ENCODE measurements at regions not wholly inside any gene's neighbourhood (a gene's known extent, or its start where the extent isn't known, plus 50 kb on each side); places are given as distances from the start of the nearest gene placed in this dataset.

- DNase-seq (ENCODE audit: low read depth): no peak
- no peak overlapping the region for H3K4me3 ChIP-seq (ENCODE audit: low read depth, low read length)
- TF ChIP-seq CTCF (IDR thresholded peaks at IDR 0.05; ENCODE audit: control insufficient read depth, extremely low read depth, insufficient read depth): no peak
Observed at GRCh38 chr2:196499686-196500085, 139.8 kb upstream of the CCDC150 start.

- H3K4me3 ChIP-seq (ENCODE audit: low read depth, low read length): no peak overlapping the region
- DNase-seq (ENCODE audit: low read depth): no peak
- no peak for TF ChIP-seq CTCF (IDR thresholded peaks at IDR 0.05; ENCODE audit: control insufficient read depth, extremely low read depth, insufficient read depth)
Observed at GRCh38 chr2:196500686-196501431, 138.7 kb upstream of the CCDC150 start.

- no peak overlapping the region for H3K4me3 ChIP-seq (ENCODE audit: low read depth, low read length)
- no peak for TF ChIP-seq CTCF (IDR thresholded peaks at IDR 0.05; ENCODE audit: control insufficient read depth, extremely low read depth, insufficient read depth)
Observed at GRCh38 chr2:196501836-196502235, 137.7 kb upstream of the CCDC150 start.

GRCh38 chr2:196502386-196502785 is 137.1 kb upstream of the CCDC150 start:
- no peak overlapping the region for H3K4me3 ChIP-seq (ENCODE audit: low read depth, low read length)
- no peak for TF ChIP-seq CTCF (IDR thresholded peaks at IDR 0.05; ENCODE audit: control insufficient read depth, extremely low read depth, insufficient read depth)
- no peak for DNase-seq (ENCODE audit: low read depth)

More at GRCh38 chr2:196501836-196502235, 137.7 kb upstream of the CCDC150 start:
- no peak for DNase-seq (ENCODE audit: low read depth)

GRCh38 chr2:196503398-196503797 is 136.1 kb upstream of the CCDC150 start:
- H3K4me3 ChIP-seq (ENCODE audit: low read depth, low read length): no peak overlapping the region
- no peak for TF ChIP-seq CTCF (IDR thresholded peaks at IDR 0.05; ENCODE audit: control insufficient read depth, extremely low read depth, insufficient read depth)
- no peak for DNase-seq (ENCODE audit: low read depth)

GRCh38 chr2:196504788-196505187 is 134.7 kb upstream of the CCDC150 start:
- no peak overlapping the region for H3K4me3 ChIP-seq (ENCODE audit: low read depth, low read length)
- TF ChIP-seq CTCF (IDR thresholded peaks at IDR 0.05; ENCODE audit: control insufficient read depth, extremely low read depth, insufficient read depth): no peak
- DNase-seq (ENCODE audit: low read depth): no peak

GRCh38 chr2:196510246-196510645 is 129.3 kb upstream of the CCDC150 start:
- DNase-seq (ENCODE audit: low read depth): no peak
- no peak for TF ChIP-seq CTCF (IDR thresholded peaks at IDR 0.05; ENCODE audit: control insufficient read depth, extremely low read depth, insufficient read depth)
- H3K4me3 ChIP-seq (ENCODE audit: low read depth, low read length): no peak overlapping the region

Measured in LNCaP clone FGC (cell line).